ENCODE measurements at regions not wholly inside any gene's neighbourhood (a gene's known extent, or its start where the extent isn't known, plus 50 kb on each side); places are given as distances from the start of the nearest gene placed in this dataset.
"Not testable (repeated sequence)": the region's sequence is repeated elsewhere in the genome, so short reads cannot be mapped to it uniquely, and the experiment has no call there.

- Histone ChIP-seq H3K27ac (no peak overlapping the region), H3K4me1 (ENCODE audit: control insufficient read depth in 1 of 2, insufficient read depth in 1 of 2, low read depth in 1 of 2, low read length in 1 of 2) (no peaks in the 10 kb centered on the region), H3K9me3 (no peaks in the 10 kb centered on the region), H3K4me3 (ENCODE audit: low read depth in 1 of 2, low read length in 1 of 2) (no peak overlapping the region), H3K36me3 (no peaks in the 10 kb centered on the region), H3K27me3 (peaks cover 70% of the 10 kb centered on the region)
- no peak for TF ChIP-seq CTCF (IDR thresholded peaks at IDR 0.05)
Measured at GRCh38 chrX:140090800-140091124, 125.4 kb upstream of the CXorf66 start.

- no peak for TF ChIP-seq CTCF (IDR thresholded peaks at IDR 0.05)
- Histone ChIP-seq H3K4me3 (ENCODE audit: low read depth in 1 of 2, low read length in 1 of 2) (no peak overlapping the region), H3K36me3 (no peaks in the 10 kb centered on the region), H3K4me1 (ENCODE audit: control insufficient read depth in 1 of 2, insufficient read depth in 1 of 2, low read depth in 1 of 2, low read length in 1 of 2) (no peaks in the 10 kb centered on the region), H3K9me3 (no peaks in the 10 kb centered on the region), H3K27ac (no peak overlapping the region), H3K27me3 (peaks cover 67% of the 10 kb centered on the region)
Measured at GRCh38 chrX:140088438-140088837, 123.1 kb upstream of the CXorf66 start.

GRCh38 chrX:140087875-140088274, 122.6 kb upstream of the CXorf66 start:
- Histone ChIP-seq H3K27me3 (peaks cover 63% of the 10 kb centered on the region), H3K36me3 (no peaks in the 10 kb centered on the region), H3K9me3 (no peaks in the 10 kb centered on the region), H3K27ac (no peak overlapping the region), H3K4me3 (ENCODE audit: low read depth in 1 of 2, low read length in 1 of 2) (no peak overlapping the region), H3K4me1 (ENCODE audit: control insufficient read depth in 1 of 2, insufficient read depth in 1 of 2, low read depth in 1 of 2, low read length in 1 of 2) (no peaks in the 10 kb centered on the region)
- TF ChIP-seq CTCF (IDR thresholded peaks at IDR 0.05) = no peak

GRCh38 chrX:140086691-140087090, 121.4 kb upstream of the CXorf66 start:
- no peak for TF ChIP-seq CTCF (IDR thresholded peaks at IDR 0.05)
- Histone ChIP-seq H3K36me3 (no peaks in the 10 kb centered on the region), H3K9me3 (no peaks in the 10 kb centered on the region), H3K27me3 (peaks cover 51% of the 10 kb centered on the region), H3K4me3 (ENCODE audit: low read depth in 1 of 2, low read length in 1 of 2) (no peak overlapping the region), H3K4me1 (ENCODE audit: control insufficient read depth in 1 of 2, insufficient read depth in 1 of 2, low read depth in 1 of 2, low read length in 1 of 2) (no peaks in the 10 kb centered on the region), H3K27ac (no peak overlapping the region)

- not testable (repeated sequence) for H3K4me1 ChIP-seq (ENCODE audit: control insufficient read depth in 1 of 2, insufficient read depth in 1 of 2, low read depth in 1 of 2, low read length in 1 of 2); H3K36me3 ChIP-seq; H3K27me3 ChIP-seq; H3K9me3 ChIP-seq; H3K27ac ChIP-seq; H3K4me3 ChIP-seq (ENCODE audit: low read depth in 1 of 2, low read length in 1 of 2)
Measured at GRCh38 chrX:140074851-140075250, 109.5 kb upstream of the CXorf66 start.

GRCh38 chrX:140071037-140071436, 105.7 kb upstream of the CXorf66 start:
- H3K4me1 ChIP-seq (ENCODE audit: control insufficient read depth in 1 of 2, insufficient read depth in 1 of 2, low read depth in 1 of 2, low read length in 1 of 2) = no peaks in the 10 kb centered on the region
- TF ChIP-seq CTCF (IDR thresholded peaks at IDR 0.05) = no peak
- no peak overlapping the region for H3K27ac ChIP-seq
- no peaks in the 10 kb centered on the region for H3K9me3 ChIP-seq
- H3K27me3 ChIP-seq = no peaks in the 10 kb centered on the region
- H3K4me3 ChIP-seq (ENCODE audit: low read depth in 1 of 2, low read length in 1 of 2) = no peak overlapping the region
- H3K36me3 ChIP-seq = no peaks in the 10 kb centered on the region
